Cardiac septum (tissue), 1 donor: ENCODE measurements at regions not wholly inside any gene's neighbourhood (a gene's known extent, or its start where the extent isn't known, plus 50 kb on each side); places are given as distances from the start of the nearest gene placed in this dataset.

Experiments
- DNase-seq: peaks from one replicate; pipeline ENCODE4 v3.0.0-alpha.2; 2020; ENCODE audit warnings: low spot score
- intact Hi-C: fragments of 100-400 bp; cut with DNase I; formaldehyde crosslinking; loops from one replicate; pipeline ENCODE4 v1.14.0; 2022
- donor health status: DM: no; HTN: no; CAD: no.

DNA sequence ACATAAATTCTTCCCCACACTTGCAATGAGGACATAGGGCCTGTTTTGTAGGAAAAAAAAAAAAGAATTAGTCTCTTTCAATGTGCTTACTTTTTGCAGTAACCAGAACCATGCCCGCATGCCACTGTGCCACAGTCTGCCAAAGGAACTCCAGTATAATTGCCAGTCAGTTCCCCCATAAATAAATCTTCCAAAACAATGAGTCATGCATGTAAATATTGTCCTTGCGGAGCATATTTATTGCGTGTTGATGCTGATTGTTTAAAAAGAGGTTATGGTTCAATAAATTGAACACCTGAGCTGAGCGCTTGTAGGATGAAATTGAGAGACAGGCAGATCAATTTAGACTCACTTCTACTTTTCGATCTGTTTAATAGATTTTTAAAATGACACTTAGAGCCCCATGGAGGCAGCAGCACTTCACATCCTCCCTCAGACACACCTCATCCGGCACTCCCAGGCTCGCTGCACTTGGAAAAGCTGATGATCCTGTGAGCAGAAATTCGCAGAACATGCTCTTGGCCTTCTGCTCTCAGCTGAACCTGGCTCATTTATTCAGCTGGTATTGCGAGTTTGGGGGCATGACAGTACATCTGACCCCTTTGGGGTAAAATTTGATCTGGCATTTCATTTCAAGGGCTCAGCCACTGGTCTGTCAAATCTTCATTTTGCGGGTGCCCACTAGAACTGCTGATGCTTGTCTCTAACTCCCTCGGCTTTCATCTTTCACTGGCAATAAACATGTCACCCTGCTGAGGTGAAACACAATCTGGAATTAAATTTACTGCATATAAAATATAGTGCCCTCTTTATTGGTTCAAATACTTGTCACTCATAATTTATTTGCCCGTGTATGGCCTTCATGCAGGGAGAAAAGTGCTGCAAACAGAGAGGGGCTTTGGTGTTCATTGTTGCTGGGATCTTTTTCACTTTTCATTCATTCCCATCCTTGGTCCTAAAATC lies 371.1 kb upstream of the POU3F2 start:
- intact Hi-C loops: no loop called here

DNA sequence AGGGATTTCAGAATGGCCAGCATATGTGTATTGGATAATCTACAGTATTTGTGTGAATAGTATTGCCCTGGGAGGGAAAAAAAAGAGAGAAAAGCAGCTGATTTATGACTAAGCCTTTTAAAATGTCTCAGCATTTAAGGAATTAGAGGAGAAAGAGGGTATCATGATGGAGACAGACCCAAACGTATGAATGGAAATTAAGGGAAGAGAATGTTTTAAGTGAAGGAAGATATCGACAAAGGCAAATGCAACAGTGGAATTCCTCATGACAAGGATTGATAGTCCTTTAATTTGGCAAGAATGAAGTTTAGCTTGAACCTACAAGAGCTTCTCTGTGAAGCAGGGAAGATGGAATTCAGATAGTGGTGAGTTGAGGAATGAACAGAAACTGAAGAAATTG lies 367.3 kb upstream of the POU3F2 start:
- DNase-seq: no peak
- intact Hi-C loops: no loop called here

More for the DNA sequence above, 371.1 kb upstream of the POU3F2 start:
- DNase-seq: no peak

- intact Hi-C loops: no loop called here
These were observed 366.5 kb upstream of the POU3F2 start for GRCh38 chr6:98467902-98468301.

DNA sequence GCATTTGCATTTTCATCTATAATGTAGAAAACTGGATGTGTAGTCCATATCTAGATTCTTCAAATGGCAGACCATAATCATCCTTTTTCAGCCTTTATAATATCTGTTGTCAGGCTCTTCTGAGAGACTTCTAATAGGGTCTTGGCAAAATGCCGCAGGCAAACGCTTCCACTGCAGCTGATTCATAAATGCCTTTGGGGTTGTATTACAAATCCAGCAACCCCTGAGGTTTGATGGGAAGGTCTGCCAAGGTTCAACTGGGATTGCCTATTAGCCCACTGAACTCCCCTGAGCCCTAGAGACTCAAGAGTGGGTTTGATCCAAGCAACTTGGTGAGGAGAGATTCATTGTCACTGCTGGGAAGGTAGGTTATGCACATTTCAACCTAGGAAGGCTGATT lies 365.2 kb upstream of the POU3F2 start:
- intact Hi-C loops: no loop called here
- DNase-seq: no peak

More at GRCh38 chr6:98467902-98468301, 366.5 kb upstream of the POU3F2 start:
- no peak for DNase-seq

DNA sequence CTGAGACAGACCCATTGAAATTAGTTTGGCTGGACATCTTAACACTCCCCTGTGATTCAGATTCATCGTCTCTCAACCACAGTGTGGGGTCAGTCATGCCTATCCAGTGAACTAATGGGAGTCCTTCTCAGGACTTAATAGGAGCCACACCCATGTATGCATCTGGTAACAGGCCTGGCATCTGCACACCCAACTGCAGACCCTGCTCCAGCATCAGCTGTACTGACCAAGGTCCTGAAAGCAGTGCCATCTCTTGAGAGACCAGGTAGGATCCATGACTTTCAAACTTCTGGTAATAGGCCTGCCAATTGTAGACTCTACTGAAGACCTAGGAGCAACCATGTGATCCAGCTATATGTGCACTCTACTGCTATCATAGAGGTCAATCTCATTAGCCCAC lies 363.6 kb upstream of the POU3F2 start:
- intact Hi-C loops: no loop called here
- no peak for DNase-seq

DNA sequence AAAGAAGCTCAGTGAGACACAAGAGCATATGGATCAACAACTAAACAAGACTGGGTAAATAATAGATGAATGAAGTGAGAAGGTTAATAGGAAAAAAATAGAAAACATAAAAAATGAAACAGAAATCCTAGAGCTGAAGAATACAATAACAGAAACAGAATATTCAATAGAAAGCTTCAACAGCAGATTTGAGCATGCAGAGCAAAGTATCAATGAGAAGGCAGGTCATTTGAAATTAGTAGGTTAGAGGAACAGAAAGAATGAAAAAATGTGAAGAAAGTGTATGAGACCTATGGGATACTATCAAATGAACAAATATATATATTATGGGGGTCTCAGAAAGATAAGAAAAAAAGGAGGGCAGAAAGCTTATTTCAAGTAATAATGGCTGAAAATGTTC lies 362.9 kb upstream of the POU3F2 start:
- intact Hi-C loops: no loop called here
- no peak for DNase-seq

DNA sequence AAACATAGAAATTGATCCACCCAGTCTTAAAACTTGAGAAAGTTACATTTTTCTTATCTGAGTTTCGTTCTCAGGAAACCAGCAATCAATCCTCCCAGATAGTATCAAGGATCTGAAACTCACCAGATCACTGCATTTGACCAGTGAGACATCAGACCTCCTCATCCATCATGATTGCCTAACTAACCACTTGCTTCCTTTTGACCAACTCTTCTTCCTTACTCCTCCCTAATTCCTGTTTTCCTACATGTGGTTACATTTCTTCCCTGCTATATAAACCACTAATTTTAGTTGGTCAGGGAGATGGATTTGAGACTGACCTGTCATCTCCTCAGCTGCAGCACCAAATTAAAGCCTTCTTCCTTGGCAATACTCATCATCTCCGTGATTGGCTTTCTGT lies 357.1 kb upstream of the POU3F2 start:
- DNase-seq: no peak
- intact Hi-C loops: no loop called here

- intact Hi-C loops: no loop called here
- DNase-seq: no peak
These were observed 349.7 kb upstream of the POU3F2 start for GRCh38 chr6:98484696-98485095.

DNA sequence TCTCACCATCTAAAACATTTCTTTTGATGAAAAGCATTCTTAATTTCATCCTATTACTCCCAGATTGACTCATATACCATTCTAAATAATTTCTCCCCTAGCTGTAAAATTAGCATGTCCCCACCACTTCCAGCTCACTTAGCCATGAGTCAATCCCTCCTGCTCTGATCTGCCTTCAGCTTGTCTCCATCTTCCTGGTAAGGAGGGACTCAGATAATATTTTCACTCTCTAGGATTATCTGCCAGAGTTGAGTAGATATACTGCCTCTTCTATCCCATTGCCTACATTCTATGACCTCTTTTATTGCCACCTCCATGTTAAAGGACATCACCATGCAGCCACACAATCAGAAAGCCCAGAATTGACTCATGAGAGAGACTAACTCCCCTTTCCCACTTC lies 348.8 kb upstream of the POU3F2 start:
- DNase-seq: no peak
- intact Hi-C loops: no loop called here

DNA sequence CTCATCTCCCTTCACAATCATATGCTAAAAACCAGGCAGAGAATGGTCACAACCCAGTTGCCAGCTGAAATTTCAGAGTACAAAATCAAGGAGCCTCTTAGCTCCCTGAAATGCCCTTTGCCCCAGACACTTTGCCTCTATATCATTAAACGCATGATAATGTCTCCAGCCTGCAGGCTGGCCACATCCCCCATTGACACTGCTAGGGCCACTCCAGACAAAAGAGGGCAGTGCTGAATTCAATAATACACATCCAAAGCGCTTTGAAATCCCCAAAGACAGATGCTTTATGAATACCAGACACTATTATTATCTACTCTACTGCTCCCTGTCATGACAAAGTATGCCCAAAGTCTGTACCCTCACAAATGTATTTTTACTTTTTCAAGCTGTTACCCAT lies 348.3 kb upstream of the POU3F2 start:
- DNase-seq: no peak
- intact Hi-C loops: no loop called here

DNA sequence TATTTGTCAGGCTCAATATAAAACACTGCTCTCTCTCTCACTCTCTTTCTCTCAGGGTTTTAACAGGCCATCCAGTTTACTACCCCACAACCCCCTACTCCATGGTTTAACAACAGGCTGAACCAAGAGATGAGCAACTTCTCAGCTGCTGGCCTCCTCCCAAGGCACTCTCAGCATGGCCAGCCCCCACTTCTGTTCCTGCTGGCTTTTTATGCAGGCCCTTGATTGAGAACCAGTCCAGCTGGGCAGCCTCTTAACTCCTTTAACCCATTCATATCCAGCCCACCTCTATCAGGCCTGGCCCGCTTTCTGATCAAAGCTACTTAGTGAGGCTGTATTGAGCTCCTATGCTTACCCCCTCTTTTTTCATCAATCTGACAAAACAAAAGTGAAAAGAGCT lies 346.8 kb upstream of the POU3F2 start:
- DNase-seq: no peak
- intact Hi-C loops: no loop called here

- no peak for DNase-seq
- intact Hi-C loops: no loop called here
These were observed 336.1 kb upstream of the POU3F2 start for GRCh38 chr6:98498144-98498775.

DNA sequence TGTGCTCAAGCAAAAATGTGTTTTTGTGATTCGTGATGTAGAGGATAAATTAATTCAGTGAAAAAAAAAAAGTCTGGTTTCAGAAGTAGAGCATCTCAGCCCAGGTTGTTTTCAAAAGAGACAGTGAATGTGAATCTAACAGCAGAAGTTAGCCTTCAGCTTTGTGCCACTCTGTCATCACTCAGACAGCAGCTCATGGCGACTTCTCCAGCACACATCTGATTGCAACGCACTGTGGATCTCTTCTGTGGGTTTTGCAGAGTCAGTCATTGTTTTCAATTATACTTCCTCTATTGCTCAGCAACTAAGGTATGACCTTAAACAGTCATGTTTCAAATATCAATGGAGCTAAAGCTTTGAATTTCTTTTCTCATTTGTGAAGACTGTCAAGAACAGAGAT lies 335.5 kb upstream of the POU3F2 start:
- intact Hi-C loops: no loop called here
- no peak for DNase-seq

DNA sequence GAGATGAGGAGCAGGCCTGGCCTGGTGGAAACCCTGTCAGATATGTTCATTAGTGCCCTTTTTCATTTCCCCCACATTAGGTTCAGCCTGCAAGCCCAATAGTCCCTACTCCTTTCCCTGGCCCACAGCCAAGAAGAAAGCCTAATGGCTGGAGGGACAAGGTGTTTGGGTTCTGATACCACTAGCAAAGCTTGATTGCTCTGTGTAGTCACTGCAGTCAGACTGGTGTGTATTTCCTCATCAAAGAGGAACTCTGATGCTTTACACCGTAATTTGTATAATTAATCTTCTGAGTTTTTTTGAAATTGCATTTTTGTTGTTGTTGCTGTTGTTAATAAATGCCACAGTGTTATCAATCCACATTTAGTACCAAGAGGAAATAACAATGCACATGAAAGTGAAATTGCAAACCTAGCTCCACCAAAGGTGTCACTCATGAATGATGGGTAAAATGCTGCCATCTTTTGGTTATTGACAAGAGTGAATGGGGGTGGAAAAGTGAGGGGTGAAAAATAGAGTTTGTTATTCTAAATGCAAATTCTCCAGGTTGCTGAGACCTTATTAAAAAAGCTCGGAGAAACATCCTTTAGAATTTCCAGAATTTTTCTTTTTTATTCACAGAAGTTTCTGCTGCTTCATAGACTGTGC lies 320.2 kb upstream of the POU3F2 start:
- intact Hi-C loops: no loop called here
- DNase-seq: no peak

DNA sequence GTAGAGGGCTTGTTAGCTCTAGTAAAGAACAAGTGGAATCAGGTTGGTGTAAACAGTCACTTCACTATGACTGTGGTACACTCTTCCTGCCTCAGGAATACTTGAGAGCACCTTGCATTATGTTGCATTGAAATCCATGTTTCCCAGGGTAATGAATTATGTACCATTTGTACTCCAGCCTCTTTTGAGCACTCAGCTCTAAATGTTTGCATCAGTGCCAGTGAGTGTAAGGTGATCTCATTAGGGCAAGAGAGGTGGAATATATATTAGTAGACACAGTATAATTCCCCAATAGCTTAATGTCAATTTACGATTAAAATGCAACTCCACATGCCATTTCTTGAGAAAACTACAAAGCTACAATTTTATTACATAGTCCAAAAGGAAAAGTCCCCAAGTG lies 319.6 kb upstream of the POU3F2 start:
- DNase-seq: no peak
- intact Hi-C loops: no loop called here

- DNase-seq: no peak
- intact Hi-C loops: no loop called here
These were observed 318.2 kb upstream of the POU3F2 start for GRCh38 chr6:98516206-98516605.

- intact Hi-C loops: no loop called here
- DNase-seq: no peak
These were observed 317.5 kb upstream of the POU3F2 start for GRCh38 chr6:98516866-98517265.

DNA sequence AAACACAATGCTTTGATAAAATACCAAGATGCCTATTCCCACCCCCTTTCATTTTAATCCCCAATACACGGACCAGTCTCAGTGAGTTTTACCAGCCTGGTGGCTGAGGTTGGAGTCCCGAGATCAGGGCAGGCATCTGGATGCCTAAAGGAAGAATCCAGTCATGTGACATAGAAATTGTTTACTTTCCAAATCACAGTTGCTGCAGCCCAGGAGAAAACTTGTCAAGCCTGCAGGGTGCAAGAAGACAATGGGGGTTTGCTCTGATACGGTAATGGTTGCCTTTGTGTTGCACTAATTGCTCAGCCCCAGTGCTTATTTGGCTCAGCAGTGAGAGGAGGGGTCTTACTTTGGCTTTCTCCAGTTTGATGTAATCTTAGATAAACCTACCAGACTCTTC lies 308.5 kb upstream of the POU3F2 start:
- intact Hi-C loops: no loop called here
- DNase-seq: no peak

DNA sequence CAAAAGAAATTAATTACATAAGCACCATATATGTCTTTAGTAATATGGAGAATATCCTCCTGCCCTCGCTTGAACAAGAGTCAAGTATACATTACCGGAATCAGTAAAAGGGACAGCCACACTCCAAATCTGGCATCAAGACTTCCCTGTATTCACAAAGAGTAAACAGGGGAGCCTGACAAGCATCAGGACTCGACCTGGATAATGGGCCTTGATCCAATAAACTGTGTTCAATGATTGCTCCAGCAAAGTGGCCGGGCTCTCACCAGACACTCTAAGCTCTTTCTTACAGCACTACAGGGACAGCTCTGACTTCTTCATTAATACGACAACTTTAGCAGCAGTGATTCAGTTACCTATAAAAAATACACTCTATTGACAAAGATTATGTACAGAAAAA lies 307.9 kb upstream of the POU3F2 start:
- DNase-seq: no peak
- intact Hi-C loops: no loop called here

DNA sequence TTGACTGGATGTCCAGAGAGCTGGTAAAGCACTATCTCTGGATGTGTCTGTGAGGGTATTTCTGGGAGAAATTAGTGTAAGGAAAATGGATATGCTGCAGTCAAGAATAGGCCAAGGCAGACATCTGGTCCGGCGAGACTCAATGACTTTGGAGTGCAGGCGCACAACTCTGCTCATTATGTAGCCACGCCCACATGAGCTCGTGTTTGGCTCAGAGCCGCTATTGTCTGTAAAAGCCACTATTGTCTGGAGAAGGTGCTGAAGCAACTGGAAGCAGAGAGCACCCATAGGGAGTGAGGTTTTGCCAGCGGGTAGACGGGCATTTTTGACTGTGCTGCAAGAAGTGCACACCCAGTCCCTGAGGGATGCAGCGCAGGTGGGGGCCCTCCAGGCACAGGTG lies 305.0 kb upstream of the POU3F2 start:
- intact Hi-C loops: no loop called here
- DNase-seq: no peak

DNA sequence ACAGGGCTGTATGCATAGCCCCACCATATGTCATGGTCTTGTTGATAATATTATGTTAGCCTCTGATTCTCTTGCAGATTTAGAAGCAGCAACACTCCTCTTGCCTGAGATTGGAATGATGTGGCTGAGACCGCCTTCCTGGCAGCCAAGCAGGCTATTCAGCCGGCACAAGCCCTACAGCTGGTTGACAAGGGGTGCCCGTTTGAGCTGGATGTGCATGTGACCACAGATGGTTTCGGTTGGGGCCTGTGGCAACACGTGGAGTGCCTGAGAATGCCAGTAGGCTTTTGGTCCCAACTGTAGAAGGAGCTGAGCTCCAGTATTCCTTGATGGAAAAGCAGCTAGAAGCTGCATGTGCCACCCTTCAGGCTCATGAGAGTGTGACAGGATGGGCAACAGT lies 303.6 kb upstream of the POU3F2 start:
- no peak for DNase-seq
- intact Hi-C loops: no loop called here
